K562 (cell line): ENCODE measurements at regions not wholly inside any gene's neighbourhood (a gene's known extent, or its start where the extent isn't known, plus 50 kb on each side); places are given as distances from the start of the nearest gene placed in this dataset.

ENCODE experiments used
- ATAC-seq: fragments of 200-7000 bp; cut with Tn5 transposase; 3 replicates; pipeline ENCODE4 v1.9.1; 2020; ENCODE audit warnings: moderate library complexity
- BruUV-seq: library from RNA; stranded (reverse); fragments of 400-500 nt; replicated peaks from 2 replicates; lab custom pipeline; 2021; lab: Mats Ljungman, UMichigan
- CTCF ChIA-PET: fragments of 300-600 bp; formaldehyde crosslinking; extraction: SDS; loops from one replicate; lab custom pipeline; 2021; ENCODE audit warnings: low intra/inter-chr PET ratio; lab: Yijun Ruan, JAX
- POLR2A ChIA-PET: fragments of 300-600, 350-650 bp; sonication (Branson Sonifier 250); formaldehyde crosslinking; extraction: SDS; loops from one replicate; lab custom pipeline; 2021; ENCODE audit warnings: antibody characterized with exemption, inconsistent platforms; lab: Yijun Ruan, JAX
- DNase-seq, 4 experiments: peaks; one replicate each; pipeline versions ENCODE4 v3.0.0 to v3.0.0-alpha.2; 2011 to 2018; ENCODE audit warnings: low spot score in 3 of 4, mixed read lengths in 3 of 4; ENCODE audit errors: extremely low read depth in 1 of 4
- FAIRE-seq: peaks from 2 replicates; lab custom pipeline; 2011; peaks lifted over from hg19 to GRCh38; lab: Jason Lieb, UNC
- H2AFZ ChIP-seq: 2 replicates; pipeline ENCODE4 v1.6.0; 2011; ENCODE audit warnings: low read depth, low read length, control low read depth, inconsistent platforms
- H3K27ac ChIP-seq: fragments of 200-600 bp; 3 replicates; pipeline ENCODE4 v1.8.0; 2011; ENCODE audit warnings: low read depth, mild to moderate bottlenecking, control low read depth, inconsistent platforms, low read length, moderate library complexity, mixed read lengths; ENCODE audit errors: extremely low read depth
- H3K27me3 ChIP-seq, 2 experiments: fragments of 300-600 bp in 1 of 2; 2 replicates in 1 of 2; 3 replicates in 1 of 2; pipeline versions ENCODE4 v1.6.0 to v1.8.0; 2011; ENCODE audit warnings: inconsistent platforms in 2 of 2, low read length in 2 of 2, mild to moderate bottlenecking in 1 of 2, mixed read lengths in 1 of 2, moderate library complexity in 1 of 2; ENCODE audit not compliant: control insufficient read depth in 2 of 2, insufficient read depth in 2 of 2
- H3K36me3 ChIP-seq: fragments of 300-600 bp; 3 replicates; pipeline ENCODE4 v1.8.0; 2011; ENCODE audit warnings: mild to moderate bottlenecking, low read length, inconsistent platforms; ENCODE audit not compliant: control insufficient read depth, insufficient read depth
- H3K4me1 ChIP-seq, 2 experiments: fragments of 200-600 bp in 1 of 2; replicated peaks in 1 of 2; 2 replicates in 1 of 2; 3 replicates in 1 of 2; pipeline versions ENCODE4 v1.5.1 to v1.8.0; 2011; ENCODE audit warnings: inconsistent platforms in 2 of 2, low read length in 2 of 2, mild to moderate bottlenecking in 1 of 2, mixed read lengths in 1 of 2, moderate library complexity in 1 of 2; ENCODE audit not compliant: control insufficient read depth in 2 of 2, insufficient read depth in 2 of 2
- H3K4me2 ChIP-seq: 2 replicates; pipeline ENCODE4 v1.6.1; 2011; ENCODE audit warnings: low read length, control low read depth, inconsistent platforms, mixed read lengths; ENCODE audit not compliant: insufficient read depth
- H3K4me3 ChIP-seq: fragments of 200-600 bp; sonication (generic), shearing (Covaris generic); 2 replicates; pipeline ENCODE4 v1.5.1; 2016; ENCODE audit warnings: control low read depth, inconsistent platforms
- H3K79me2 ChIP-seq: fragments of 200-600 bp; 3 replicates; pipeline ENCODE4 v1.8.0; 2011; ENCODE audit warnings: low read length, inconsistent platforms; ENCODE audit not compliant: control insufficient read depth, insufficient read depth
- H3K9ac ChIP-seq, 2 experiments: 2 replicates each; pipeline versions ENCODE4 v1.6.0 to v1.6.1; 2011; ENCODE audit warnings: low read depth in 2 of 2, low read length in 2 of 2, control low read depth in 1 of 2, inconsistent platforms in 1 of 2, mild to moderate bottlenecking in 1 of 2, mixed read lengths in 1 of 2; ENCODE audit not compliant: insufficient read depth in 1 of 2
- H3K9me1 ChIP-seq: one replicate; pipeline ENCODE4 v1.6.0; 2011; ENCODE audit warnings: inconsistent platforms, mild to moderate bottlenecking, low read length, moderate library complexity; ENCODE audit not compliant: control insufficient read depth, insufficient read depth
- H3K9me3 ChIP-seq: replicated peaks from 2 replicates; pipeline ENCODE4 v1.5.1; 2011; ENCODE audit warnings: low read depth, low read length, inconsistent platforms; ENCODE audit not compliant: control insufficient read depth, insufficient read depth
- H4K20me1 ChIP-seq: replicated peaks from 2 replicates; pipeline ENCODE4 v1.6.1; 2011; ENCODE audit warnings: low read length, inconsistent platforms, mixed read lengths; ENCODE audit not compliant: control insufficient read depth, insufficient read depth
- MEIS2 ChIP-seq: fragments of 450-650 bp; IDR thresholded peaks from 2 replicates; pipeline ENCODE4 v1.6.1; 2014; ENCODE audit warnings: mild to moderate bottlenecking; ENCODE audit not compliant: partially characterized antibody
- NCOR1 ChIP-seq: fragments of 450-650 bp; IDR thresholded peaks from 2 replicates; pipeline ENCODE4 v1.6.1; 2016; ENCODE audit warnings: mild to moderate bottlenecking, moderate library complexity
- RREB1 ChIP-seq: fragments of 250-450 bp; sonication (Bioruptor Pico); IDR thresholded peaks from 2 replicates; pipeline ENCODE4 v1.4.0; 2020
- TAF15 ChIP-seq: fragments of 200-400 bp; formaldehyde crosslinking; IDR thresholded peaks from 2 replicates; pipeline ENCODE4 v1.6.1; 2017; ENCODE audit warnings: mild to moderate bottlenecking, low read depth, low read length, moderate library complexity
- TGIF2 ChIP-seq: sonication (generic); formaldehyde crosslinking; IDR thresholded peaks from 2 replicates; pipeline ENCODE4 v1.8.1; 2022; ENCODE audit warnings: mild to moderate bottlenecking, missing genetic modification reagents, moderate library complexity
- ZNF696 ChIP-seq: fragments of 250-450 bp; sonication (Bioruptor Pico); conservative IDR thresholded peaks from 2 replicates; pipeline ENCODE4 v1.4.0; 2020; ENCODE audit warnings: mild to moderate bottlenecking, moderate library complexity
- WGBS: fragments of 100-300 bp; shearing (Covaris generic); methylation state at CpG from one replicate; pipeline ENCODE4 v1.1.6; 2016; ENCODE audit warnings: low coverage, mixed read lengths; ENCODE audit not compliant: insufficient coverage; ENCODE audit errors: missing lambda C conversion rate; 5-methylcytosine and 5-hydroxymethylcytosine counted together
- in situ Hi-C: fragments of 300-500 bp; cut with MboI; formaldehyde crosslinking; loops from 4 replicates; pipeline ENCODE4 v1.15.0; 2018; ENCODE audit warnings: inconsistent platforms, mixed read lengths
- intact Hi-C: fragments of 100-400 bp; cut with micrococcal nuclease; formaldehyde crosslinking; loops from 2 replicates; pipeline ENCODE4 v1.14.2; 2022
- TF ChIP-seq, protein P1 (sequence below): fragments of 450-650 bp; IDR thresholded peaks from 2 replicates; pipeline ENCODE4 v1.6.1; 2017; ENCODE audit warnings: antibody characterized with exemption, mild to moderate bottlenecking
- TF ChIP-seq, protein P2 (sequence below), 2 experiments: IDR thresholded peaks; 2 replicates each; pipeline ENCODE4 v1.6.1; 2012; ENCODE audit warnings: improper control_type of control experiment in 2 of 2, low read depth in 2 of 2, low read length in 2 of 2, borderline replicate concordance in 1 of 2

- no peak for TF ChIP-seq NCOR1
- no peak for TF ChIP-seq ZNF696 (CRISPR knock-in tag)
- no peak for TF ChIP-seq MEIS2
- TF ChIP-seq, protein P1, sequence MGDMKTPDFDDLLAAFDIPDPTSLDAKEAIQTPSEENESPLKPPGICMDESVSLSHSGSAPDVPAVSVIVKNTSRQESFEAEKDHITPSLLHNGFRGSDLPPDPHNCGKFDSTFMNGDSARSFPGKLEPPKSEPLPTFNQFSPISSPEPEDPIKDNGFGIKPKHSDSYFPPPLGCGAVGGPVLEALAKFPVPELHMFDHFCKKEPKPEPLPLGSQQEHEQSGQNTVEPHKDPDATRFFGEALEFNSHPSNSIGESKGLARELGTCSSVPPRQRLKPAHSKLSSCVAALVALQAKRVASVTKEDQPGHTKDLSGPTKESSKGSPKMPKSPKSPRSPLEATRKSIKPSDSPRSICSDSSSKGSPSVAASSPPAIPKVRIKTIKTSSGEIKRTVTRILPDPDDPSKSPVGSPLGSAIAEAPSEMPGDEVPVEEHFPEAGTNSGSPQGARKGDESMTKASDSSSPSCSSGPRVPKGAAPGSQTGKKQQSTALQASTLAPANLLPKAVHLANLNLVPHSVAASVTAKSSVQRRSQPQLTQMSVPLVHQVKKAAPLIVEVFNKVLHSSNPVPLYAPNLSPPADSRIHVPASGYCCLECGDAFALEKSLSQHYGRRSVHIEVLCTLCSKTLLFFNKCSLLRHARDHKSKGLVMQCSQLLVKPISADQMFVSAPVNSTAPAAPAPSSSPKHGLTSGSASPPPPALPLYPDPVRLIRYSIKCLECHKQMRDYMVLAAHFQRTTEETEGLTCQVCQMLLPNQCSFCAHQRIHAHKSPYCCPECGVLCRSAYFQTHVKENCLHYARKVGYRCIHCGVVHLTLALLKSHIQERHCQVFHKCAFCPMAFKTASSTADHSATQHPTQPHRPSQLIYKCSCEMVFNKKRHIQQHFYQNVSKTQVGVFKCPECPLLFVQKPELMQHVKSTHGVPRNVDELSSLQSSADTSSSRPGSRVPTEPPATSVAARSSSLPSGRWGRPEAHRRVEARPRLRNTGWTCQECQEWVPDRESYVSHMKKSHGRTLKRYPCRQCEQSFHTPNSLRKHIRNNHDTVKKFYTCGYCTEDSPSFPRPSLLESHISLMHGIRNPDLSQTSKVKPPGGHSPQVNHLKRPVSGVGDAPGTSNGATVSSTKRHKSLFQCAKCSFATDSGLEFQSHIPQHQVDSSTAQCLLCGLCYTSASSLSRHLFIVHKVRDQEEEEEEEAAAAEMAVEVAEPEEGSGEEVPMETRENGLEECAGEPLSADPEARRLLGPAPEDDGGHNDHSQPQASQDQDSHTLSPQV = no peak
Measured at GRCh38 chr4:27178061-27178460, 317.4 kb downstream of the STIM2 start (continued).

- Histone ChIP-seq H3K4me3 (no peak overlapping the region), H3K9ac (no peak overlapping the region), H3K27me3 (no peaks in the 10 kb centered on the region), H2AFZ (no peak overlapping the region), H3K4me2 (no peak overlapping the region), H3K79me2 (no peaks in the 10 kb centered on the region), H3K36me3 (no peaks in the 10 kb centered on the region), H3K9me3 (no peaks in the 10 kb centered on the region), H4K20me1 (no peaks in the 10 kb centered on the region), H3K9me1 (no peaks in the 10 kb centered on the region), H3K27ac (no peak overlapping the region), H3K4me1 (no peaks in the 10 kb centered on the region)
- ChIA-PET CTCF (no interaction called here), POLR2A (no interaction called here)
- in situ Hi-C loops = no loop called here
- no peak for ATAC-seq
- intact Hi-C loops = no loop called here
- WGBS = 3% methylated on average over 4 of the region's 4 CpGs
- no peak for FAIRE-seq
- no TSS peak for BruUV-seq
- DNase-seq = no peak
- TF ChIP-seq RREB1 (CRISPR knock-in tag) (no peak), TAF15 (no peak), TGIF2 (CRISPR knock-in tag) (no peak)
- TF ChIP-seq, protein P2, sequence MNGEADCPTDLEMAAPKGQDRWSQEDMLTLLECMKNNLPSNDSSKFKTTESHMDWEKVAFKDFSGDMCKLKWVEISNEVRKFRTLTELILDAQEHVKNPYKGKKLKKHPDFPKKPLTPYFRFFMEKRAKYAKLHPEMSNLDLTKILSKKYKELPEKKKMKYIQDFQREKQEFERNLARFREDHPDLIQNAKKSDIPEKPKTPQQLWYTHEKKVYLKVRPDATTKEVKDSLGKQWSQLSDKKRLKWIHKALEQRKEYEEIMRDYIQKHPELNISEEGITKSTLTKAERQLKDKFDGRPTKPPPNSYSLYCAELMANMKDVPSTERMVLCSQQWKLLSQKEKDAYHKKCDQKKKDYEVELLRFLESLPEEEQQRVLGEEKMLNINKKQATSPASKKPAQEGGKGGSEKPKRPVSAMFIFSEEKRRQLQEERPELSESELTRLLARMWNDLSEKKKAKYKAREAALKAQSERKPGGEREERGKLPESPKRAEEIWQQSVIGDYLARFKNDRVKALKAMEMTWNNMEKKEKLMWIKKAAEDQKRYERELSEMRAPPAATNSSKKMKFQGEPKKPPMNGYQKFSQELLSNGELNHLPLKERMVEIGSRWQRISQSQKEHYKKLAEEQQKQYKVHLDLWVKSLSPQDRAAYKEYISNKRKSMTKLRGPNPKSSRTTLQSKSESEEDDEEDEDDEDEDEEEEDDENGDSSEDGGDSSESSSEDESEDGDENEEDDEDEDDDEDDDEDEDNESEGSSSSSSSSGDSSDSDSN (IDR thresholded peaks at IDR 0.05; ENCODE audit: borderline replicate concordance in 1 of 2, low read depth in 2 of 2, low read length in 2 of 2) = no peak
Measured at GRCh38 chr4:27181693-27182092, 321.1 kb downstream of the STIM2 start.
